DND-41 (cell line): ENCODE measurements at regions not wholly inside any gene's neighbourhood (a gene's known extent, or its start where the extent isn't known, plus 50 kb on each side); places are given as distances from the start of the nearest gene placed in this dataset.

Source experiments
- ATAC-seq: fragments of 200-7000 bp; cut with Tn5 transposase; 3 replicates; pipeline ENCODE4 v1.9.1; 2021; ENCODE audit warnings: low read depth; ENCODE audit not compliant: insufficient read depth
- DNase-seq: peaks from one replicate; pipeline ENCODE4 v3.0.0-alpha.2; 2020
- H2AFZ ChIP-seq: 2 replicates; pipeline ENCODE4 v1.6.0; 2012; ENCODE audit warnings: low read depth, low read length
- H3K27ac ChIP-seq: 2 replicates; pipeline ENCODE4 v1.5.1; 2012; ENCODE audit warnings: low read length, inconsistent platforms
- H3K27me3 ChIP-seq: fragments of 200-600 bp; sonication (generic); 2 replicates; pipeline ENCODE4 v1.6.0; 2012; ENCODE audit warnings: low read length, mild to moderate bottlenecking, inconsistent platforms; ENCODE audit not compliant: insufficient read depth, poor library complexity
- H3K36me3 ChIP-seq: 2 replicates; pipeline ENCODE4 v1.5.1; 2012; ENCODE audit warnings: low read length, inconsistent platforms; ENCODE audit not compliant: insufficient read depth
- H3K4me1 ChIP-seq: 2 replicates; pipeline ENCODE4 v1.5.1; 2012; ENCODE audit warnings: mild to moderate bottlenecking, low read length; ENCODE audit not compliant: insufficient read depth
- H3K4me2 ChIP-seq: 2 replicates; pipeline ENCODE4 v1.6.0; 2012; ENCODE audit warnings: mild to moderate bottlenecking, moderate library complexity, low read length, inconsistent platforms; ENCODE audit not compliant: insufficient read depth
- H3K4me3 ChIP-seq, 2 experiments: fragments of 200-600 bp in 1 of 2; shearing (Covaris generic) in 1 of 2; 2 replicates each; pipeline ENCODE4 v1.5.1; 2012 to 2016; ENCODE audit warnings: inconsistent platforms in 2 of 2, low read length in 2 of 2, mild to moderate bottlenecking in 2 of 2, low read depth in 1 of 2, moderate library complexity in 1 of 2
- H3K79me2 ChIP-seq: 2 replicates; pipeline ENCODE4 v1.6.0; 2012; ENCODE audit warnings: low read length, inconsistent platforms; ENCODE audit not compliant: insufficient read depth
- H3K9ac ChIP-seq: 2 replicates; pipeline ENCODE4 v1.6.0; 2012; ENCODE audit warnings: low read depth, mild to moderate bottlenecking, inconsistent platforms, low read length, moderate library complexity
- H3K9me3 ChIP-seq: 2 replicates; pipeline ENCODE4 v1.5.1; 2012; ENCODE audit warnings: low read length, moderate library complexity, mild to moderate bottlenecking, inconsistent platforms; ENCODE audit not compliant: insufficient read depth, severe bottlenecking
- H4K20me1 ChIP-seq: 2 replicates; pipeline ENCODE4 v1.6.0; 2012; ENCODE audit warnings: low read length; ENCODE audit not compliant: insufficient read depth
- CTCF ChIP-seq: IDR thresholded peaks from 2 replicates; pipeline ENCODE4 v1.5.1; 2012; ENCODE audit warnings: borderline replicate concordance, low read length, moderate library complexity, mild to moderate bottlenecking; ENCODE audit not compliant: poor library complexity, severe bottlenecking; ENCODE audit errors: extremely low read depth
- EZH2 ChIP-seq: IDR thresholded peaks from 3 replicates; pipeline ENCODE4 v1.6.1; 2012; ENCODE audit warnings: borderline replicate concordance, low read depth, mild to moderate bottlenecking, moderate library complexity, low read length, inconsistent platforms; ENCODE audit not compliant: severe bottlenecking

DNA sequence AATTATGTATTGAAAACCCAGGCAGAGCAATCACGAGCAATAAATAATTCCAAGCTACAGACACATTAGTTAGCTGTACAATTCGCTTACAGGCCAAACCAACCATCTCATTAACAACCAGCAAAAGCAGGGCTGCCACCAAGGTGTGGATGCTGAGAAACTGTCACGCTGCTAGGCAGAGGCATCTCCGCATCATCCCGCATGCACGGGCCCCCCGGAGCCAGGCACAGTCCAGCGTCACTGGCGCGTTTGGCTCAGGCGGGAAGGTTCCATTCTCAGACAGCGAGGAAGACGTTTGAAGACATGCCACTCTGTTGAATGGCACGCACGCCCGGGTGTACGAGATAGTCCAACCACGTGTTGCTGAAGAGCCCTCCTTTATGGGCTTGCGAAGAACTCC lies 184.0 kb downstream of the OLFM1 start:
- Histone ChIP-seq H3K9ac (no peak overlapping the region), H4K20me1 (peaks cover 2% of the 10 kb centered on the region; the same call in 1 of the 2 replicates), H2AFZ (no peak overlapping the region), H3K27ac (no peak overlapping the region), H3K4me2 (no peak overlapping the region), H3K79me2 (no peaks in the 10 kb centered on the region), H3K9me3 (no peaks in the 10 kb centered on the region), H3K27me3 (no peaks in the 10 kb centered on the region), H3K36me3 (no peaks in the 10 kb centered on the region), H3K4me1 (no peaks in the 10 kb centered on the region), H3K4me3 (no peak overlapping the region)
- TF ChIP-seq EZH2 (no peak), CTCF (no peak)
- DNase-seq: no peak
- ATAC-seq: no peak

DNA sequence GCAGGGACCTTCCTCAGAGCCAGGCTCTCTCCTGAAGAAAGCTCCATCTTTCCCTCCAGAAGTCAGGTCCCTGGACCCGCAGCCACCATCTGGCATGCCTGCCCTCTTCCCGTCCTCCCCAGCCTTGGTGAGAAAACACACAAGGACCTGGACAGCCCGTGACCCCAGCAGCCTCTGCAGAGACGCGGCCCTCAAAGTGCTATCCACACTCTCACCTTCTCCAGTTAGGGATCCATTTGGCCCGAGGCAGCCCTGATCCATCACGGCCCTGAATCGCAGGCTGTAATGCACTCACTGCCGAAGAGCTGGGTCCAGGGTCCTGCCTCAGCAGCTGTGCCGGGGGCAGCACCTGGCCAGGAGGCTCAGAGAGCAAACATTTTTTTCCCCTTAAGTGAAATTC lies 185.1 kb downstream of the OLFM1 start:
- H3K4me1 ChIP-seq: no peaks in the 10 kb centered on the region
- H4K20me1 ChIP-seq: peaks cover 2% of the 10 kb centered on the region; the same call in 1 of the 2 replicates
- no peak overlapping the region for H3K27ac ChIP-seq
- no peaks in the 10 kb centered on the region for H3K79me2 ChIP-seq
- ATAC-seq (no peak), DNase-seq (no peak)
- no peak overlapping the region for H3K4me3 ChIP-seq
- no peak overlapping the region for H3K9ac ChIP-seq
- H3K27me3 ChIP-seq: no peaks in the 10 kb centered on the region
- TF ChIP-seq EZH2 (no peak), CTCF (no peak)
- no peak overlapping the region for H3K4me2 ChIP-seq
- no peaks in the 10 kb centered on the region for H3K9me3 ChIP-seq
- H2AFZ ChIP-seq: no peak overlapping the region
- H3K36me3 ChIP-seq: no peaks in the 10 kb centered on the region

GRCh38 chr9:135273008-135273407 lies 185.5 kb downstream of the OLFM1 start:
- no peak overlapping the region for H3K4me2 ChIP-seq
- no peaks in the 10 kb centered on the region for H3K4me1 ChIP-seq
- H3K9me3 ChIP-seq: no peaks in the 10 kb centered on the region
- H3K36me3 ChIP-seq: no peaks in the 10 kb centered on the region
- H3K27me3 ChIP-seq: no peaks in the 10 kb centered on the region
- ATAC-seq (no peak), DNase-seq (no peak)
- H3K79me2 ChIP-seq: no peaks in the 10 kb centered on the region
- no peak overlapping the region for H2AFZ ChIP-seq
- H3K27ac ChIP-seq: no peak overlapping the region
- H3K4me3 ChIP-seq: no peak overlapping the region
- peaks cover 2% of the 10 kb centered on the region; the same call in 1 of the 2 replicates for H4K20me1 ChIP-seq
- TF ChIP-seq EZH2 (no peak), CTCF (no peak)
- no peak overlapping the region for H3K9ac ChIP-seq

DNA sequence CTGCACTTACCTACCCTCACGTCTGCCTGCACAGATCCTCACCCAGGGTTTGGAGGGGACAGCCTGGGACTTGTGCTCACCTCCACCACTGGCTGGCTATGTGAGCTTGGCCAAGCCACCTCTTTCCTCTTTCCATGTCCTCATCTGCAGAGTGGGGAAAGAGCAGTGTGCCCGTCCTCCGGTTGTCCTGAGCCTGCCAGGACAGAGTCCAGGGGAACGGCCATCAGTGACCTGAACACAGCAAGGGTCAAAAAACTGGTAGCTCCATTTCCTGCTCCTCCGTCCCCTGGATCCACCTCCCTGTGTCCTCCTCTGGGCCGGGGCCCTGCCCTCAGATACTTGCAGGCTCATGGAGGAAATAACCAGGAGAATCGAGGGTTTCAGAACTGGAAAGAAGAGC lies 187.7 kb downstream of the OLFM1 start:
- ATAC-seq (no peak), DNase-seq (no peak)
- Histone ChIP-seq H3K36me3 (no peaks in the 10 kb centered on the region), H4K20me1 (no peaks in the 10 kb centered on the region), H3K27me3 (no peaks in the 10 kb centered on the region), H3K27ac (no peak overlapping the region), H3K4me1 (no peaks in the 10 kb centered on the region), H3K4me3 (no peak overlapping the region), H3K79me2 (no peaks in the 10 kb centered on the region), H3K4me2 (no peak overlapping the region), H3K9me3 (no peaks in the 10 kb centered on the region), H2AFZ (no peak overlapping the region), H3K9ac (no peak overlapping the region)
- TF ChIP-seq CTCF (no peak), EZH2 (no peak)
